Lower lobe of right lung (tissue), 2 donors: ENCODE measurements at regions not wholly inside any gene's neighbourhood (a gene's known extent, or its start where the extent isn't known, plus 50 kb on each side); places are given as distances from the start of the nearest gene placed in this dataset.

Source experiments
- ATAC-seq, 2 donors: fragments of 200-7000 bp; cut with Tn5 transposase; one replicate each; pipeline ENCODE4 v1.9.1; 2020 to 2022; ENCODE audit warnings: mild to moderate bottlenecking in 2 of 2, moderate library complexity in 2 of 2
- DNase-seq: peaks from one replicate; pipeline ENCODE4 v3.0.0-alpha.2; 2020
- H3K27ac ChIP-seq: fragments of 200-600 bp; one replicate; pipeline ENCODE4 v1.8.0; 2022
- H3K27me3 ChIP-seq: fragments of 200-600 bp; one replicate; pipeline ENCODE4 v1.8.0; 2022; ENCODE audit warnings: low read depth
- H3K36me3 ChIP-seq: fragments of 200-600 bp; one replicate; pipeline ENCODE4 v1.8.0; 2022; ENCODE audit warnings: mild to moderate bottlenecking
- H3K4me1 ChIP-seq: fragments of 200-600 bp; one replicate; pipeline ENCODE4 v1.8.0; 2022
- H3K4me3 ChIP-seq: fragments of 200-600 bp; one replicate; pipeline ENCODE4 v1.8.0; 2022; ENCODE audit warnings: mild to moderate bottlenecking
- H3K9me3 ChIP-seq: fragments of 200-600 bp; one replicate; pipeline ENCODE4 v1.8.0; 2022
- CTCF ChIP-seq: fragments of 200-600 bp; IDR thresholded peaks from one replicate; pipeline ENCODE4 v1.8.0; 2022; ENCODE audit warnings: antibody characterized with exemption, mild to moderate bottlenecking
- intact Hi-C: fragments of 100-400 bp; cut with DNase I; formaldehyde crosslinking; loops from one replicate; pipeline ENCODE4 v1.11.0; 2022
- donor health status: DM: no; HTN: yes; CAD: no; lungs with severe emphysema.

- Histone ChIP-seq H3K9me3 (no peaks in the 10 kb centered on the region), H3K4me1 (no peaks in the 10 kb centered on the region), H3K27ac (no peak overlapping the region), H3K27me3 (peaks cover 4% of the 10 kb centered on the region), H3K4me3 (no peak overlapping the region), H3K36me3 (no peaks in the 10 kb centered on the region)
- peak; percentile 47 for DNase-seq
- no peak for TF ChIP-seq CTCF
- ATAC-seq: peak; percentile 46 to 68
- intact Hi-C loops: no loop called here
These were observed 152.1 kb downstream of the GLI2 start for GRCh38 chr2:120887741-120888231.

GRCh38 chr2:120888851-120889250 lies 153.2 kb downstream of the GLI2 start:
- no peak overlapping the region for H3K4me3 ChIP-seq
- no peaks in the 10 kb centered on the region for H3K36me3 ChIP-seq
- no peaks in the 10 kb centered on the region for H3K4me1 ChIP-seq
- DNase-seq (peak; percentile 11), ATAC-seq (no peak)
- intact Hi-C loops: no loop called here
- peaks cover 4% of the 10 kb centered on the region for H3K27me3 ChIP-seq
- TF ChIP-seq CTCF: no peak
- no peaks in the 10 kb centered on the region for H3K9me3 ChIP-seq
- no peak overlapping the region for H3K27ac ChIP-seq

- H3K9me3 ChIP-seq: no peaks in the 10 kb centered on the region
- intact Hi-C loops: no loop called here
These were observed 154.3 kb downstream of the GLI2 start for GRCh38 chr2:120889936-120890335.

GRCh38 chr2:120890566-120891360 lies 155.1 kb downstream of the GLI2 start:
- TF ChIP-seq CTCF: no peak
- DNase-seq: peak; percentile 14
- intact Hi-C loops: no loop called here
- Histone ChIP-seq H3K4me3 (no peak overlapping the region), H3K27ac (no peak overlapping the region), H3K27me3 (peaks cover 4% of the 10 kb centered on the region), H3K9me3 (no peaks in the 10 kb centered on the region), H3K36me3 (no peaks in the 10 kb centered on the region), H3K4me1 (no peaks in the 10 kb centered on the region)
- ATAC-seq: no peak

More at GRCh38 chr2:120889936-120890335, 154.3 kb downstream of the GLI2 start:
- Histone ChIP-seq H3K4me1 (no peaks in the 10 kb centered on the region), H3K27ac (no peak overlapping the region), H3K27me3 (peaks cover 4% of the 10 kb centered on the region), H3K36me3 (no peaks in the 10 kb centered on the region), H3K4me3 (no peak overlapping the region)
- TF ChIP-seq CTCF: no peak
- no peak for ATAC-seq
- DNase-seq: no peak

GRCh38 chr2:120892271-120892966 lies 156.8 kb downstream of the GLI2 start:
- TF ChIP-seq CTCF: no peak
- Histone ChIP-seq H3K36me3 (no peaks in the 10 kb centered on the region), H3K9me3 (no peaks in the 10 kb centered on the region), H3K27me3 (no peaks in the 10 kb centered on the region), H3K27ac (no peak overlapping the region), H3K4me1 (no peaks in the 10 kb centered on the region), H3K4me3 (no peak overlapping the region)
- intact Hi-C loops: no loop called here
- ATAC-seq: no peak
- peak; percentile 27 for DNase-seq
